HG02588 (cell line): ENCODE measurements at regions not wholly inside any gene's neighbourhood (a gene's known extent, or its start where the extent isn't known, plus 50 kb on each side); places are given as distances from the start of the nearest gene placed in this dataset.

Source experiments
- ATAC-seq: cut with Tn5 transposase; IDR thresholded peaks from one replicate; pipeline ENCODE4 v1.9.1; 2021; ENCODE audit warnings: mild to moderate bottlenecking, moderate library complexity; ENCODE audit not compliant: unreplicated experiment

DNA sequence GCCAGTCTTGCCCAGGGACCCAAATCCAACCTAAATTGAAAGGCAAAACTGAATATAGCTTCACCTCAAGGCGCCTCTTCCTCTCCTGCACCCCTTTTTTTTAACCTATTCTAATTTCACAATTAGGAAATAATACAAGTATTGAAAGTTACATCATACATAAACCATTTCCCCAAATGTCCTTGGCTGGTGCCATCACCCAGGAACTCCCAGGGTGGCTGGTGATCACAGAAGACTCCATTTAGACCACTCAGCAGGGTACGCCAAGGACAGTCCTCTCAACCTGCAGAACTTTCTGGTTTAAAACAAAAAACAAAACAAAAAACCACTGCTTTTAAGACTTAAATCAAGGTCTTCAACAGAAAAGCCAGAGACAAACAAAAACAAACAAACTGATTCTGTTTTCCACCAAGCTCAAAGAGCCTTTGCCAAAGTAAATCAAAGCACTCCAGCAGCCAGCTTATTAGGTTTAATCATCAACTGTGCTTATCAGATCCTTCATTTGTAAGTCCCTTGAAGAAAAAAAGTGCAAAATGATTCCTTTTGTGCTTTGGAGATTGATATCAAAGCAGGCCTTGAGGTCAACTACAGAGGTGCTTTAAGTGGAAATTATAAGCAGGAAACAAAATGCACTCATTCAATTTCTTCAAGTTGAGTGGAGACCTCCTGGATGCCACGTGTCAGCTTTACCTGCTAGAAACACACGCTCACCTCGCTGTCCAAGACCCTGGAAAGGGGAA lies 113.0 kb downstream of the ETS2 start:
- no peak for ATAC-seq

- ATAC-seq, result no peak
Measured at GRCh38 chr21:38917043-38917774, 111.5 kb downstream of the ETS2 start.

DNA sequence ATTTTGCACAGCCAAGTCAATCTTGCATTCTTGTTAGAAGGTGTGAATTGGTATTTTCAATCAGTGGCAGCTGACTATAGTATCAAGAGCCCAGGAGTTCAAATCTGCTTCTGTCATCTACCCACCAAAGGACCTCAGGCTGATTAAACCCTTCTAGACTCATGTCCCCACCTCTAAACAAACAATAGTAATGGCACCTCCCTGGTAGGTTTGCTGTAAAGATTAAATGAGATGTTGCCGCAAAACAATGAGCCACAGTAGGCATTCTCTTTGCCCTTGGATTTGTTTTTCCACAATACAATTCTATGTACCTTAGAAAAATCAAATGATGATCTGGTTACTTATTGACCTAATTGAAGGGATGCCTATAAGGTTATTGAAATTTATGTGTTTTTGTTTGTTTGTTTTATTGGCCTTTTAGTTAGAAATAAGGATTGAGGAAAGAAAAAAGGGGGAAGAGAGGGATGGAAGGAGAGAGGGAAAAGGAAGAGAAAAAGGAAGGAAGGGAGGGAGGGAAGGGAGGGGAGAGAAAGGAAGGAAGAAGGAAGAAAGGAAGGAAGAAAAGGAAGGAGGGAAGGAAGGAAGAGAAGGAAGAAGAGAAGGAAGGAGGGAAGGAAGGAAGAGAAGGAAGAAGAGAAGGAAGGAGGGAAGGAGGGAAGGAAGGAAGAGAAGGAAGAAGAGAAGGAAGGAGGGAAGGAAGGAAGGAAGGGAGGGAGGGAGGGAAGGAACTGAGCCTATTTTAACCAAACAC lies 110.7 kb downstream of the ETS2 start:
- no peak for ATAC-seq

GRCh38 chr21:38915546-38915945 lies 109.8 kb downstream of the ETS2 start:
- ATAC-seq, result no peak

- ATAC-seq, result no peak
Measured at GRCh38 chr21:38914528-38915293, 109.0 kb downstream of the ETS2 start.

DNA sequence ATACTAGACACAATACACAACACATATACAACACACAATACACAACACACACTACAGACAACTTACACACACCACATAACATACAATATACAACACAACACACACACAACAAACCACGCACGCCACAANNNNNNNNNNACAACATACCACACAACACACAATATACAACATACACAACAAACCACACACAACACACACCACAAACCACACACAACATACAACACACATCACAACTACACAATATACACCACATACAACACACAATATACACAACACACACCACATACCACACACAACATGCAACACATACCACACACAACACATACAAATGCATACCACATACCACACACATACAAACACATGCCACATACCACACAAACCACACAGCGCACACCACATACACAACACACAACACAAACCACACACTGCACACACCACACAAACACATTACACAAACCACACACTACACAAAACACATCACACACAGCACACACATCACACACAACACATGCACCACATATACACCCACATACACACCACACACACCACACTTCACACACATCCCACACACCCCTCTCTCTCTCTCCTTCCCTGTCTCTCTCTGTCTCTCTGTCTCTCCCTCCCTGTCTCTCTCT lies 108.3 kb downstream of the ETS2 start:
- ATAC-seq, result no peak

DNA sequence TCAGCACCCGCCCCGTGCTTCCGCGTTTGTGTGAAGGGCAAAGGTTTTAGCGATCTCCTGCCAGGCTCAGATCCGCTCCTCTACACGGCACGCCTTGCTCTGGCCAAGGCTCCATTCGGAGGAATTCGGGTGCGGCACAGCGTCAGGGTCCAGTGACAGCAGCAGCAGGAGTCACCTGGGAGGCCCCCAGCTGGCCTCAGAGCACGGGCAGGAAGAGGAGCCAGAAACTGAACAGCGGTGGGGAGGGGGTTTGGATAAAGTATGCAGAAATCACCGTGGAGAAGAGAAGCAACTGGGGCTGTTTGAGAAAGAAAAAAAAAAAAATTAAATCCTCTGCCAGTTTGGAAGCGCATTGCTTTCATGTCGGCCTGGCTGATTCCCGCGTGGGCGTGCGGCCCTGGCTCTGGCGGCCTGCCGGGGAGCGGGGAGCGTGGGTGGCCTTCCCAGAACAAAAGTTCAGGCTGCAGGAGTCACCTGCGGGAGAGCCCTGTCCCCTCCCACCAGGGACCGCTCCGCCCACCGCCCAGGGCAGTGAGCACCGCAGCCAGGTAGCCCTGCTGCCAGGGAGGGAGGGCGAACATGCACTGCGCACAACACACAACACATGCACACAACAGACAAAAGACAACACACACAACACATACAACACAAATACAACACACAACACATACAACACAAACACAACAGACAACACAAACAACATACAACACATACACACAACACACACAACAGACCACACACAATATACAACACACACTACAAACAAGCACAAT lies 107.6 kb downstream of the ETS2 start:
- no peak for ATAC-seq

GRCh38 chr21:38912789-38913119 lies 107.0 kb downstream of the ETS2 start:
- ATAC-seq, result no peak

GRCh38 chr21:38912102-38912629 lies 106.4 kb downstream of the ETS2 start:
- no peak for ATAC-seq

DNA sequence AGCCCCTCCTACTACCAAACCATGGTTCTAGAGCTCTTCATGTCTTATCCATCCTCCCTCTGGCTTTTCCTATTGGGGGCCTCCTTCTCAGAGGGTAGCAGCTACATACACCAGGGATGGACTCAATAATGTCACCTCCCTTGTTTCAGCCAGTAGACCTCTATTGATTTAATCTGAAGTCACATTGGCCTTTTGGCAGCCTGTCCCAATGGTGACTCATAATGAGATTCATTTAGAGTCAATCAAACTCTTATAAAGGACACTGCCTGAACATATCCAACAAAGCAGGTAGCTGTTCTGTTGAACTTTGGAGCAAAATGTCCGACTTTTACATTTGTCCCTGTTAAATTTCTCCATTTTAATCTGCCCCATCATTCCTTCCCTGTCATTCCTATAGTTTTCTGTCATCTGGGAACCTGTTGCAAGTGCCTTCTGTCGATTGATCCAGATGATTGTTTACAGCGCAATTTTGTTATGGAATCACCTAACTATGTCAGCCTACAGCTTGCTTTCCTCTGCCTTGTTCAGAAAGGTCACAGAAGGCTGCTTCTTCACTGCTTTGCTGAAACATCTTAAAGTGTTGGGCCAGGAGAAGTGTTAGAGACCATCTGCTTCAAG lies 105.9 kb downstream of the ETS2 start:
- ATAC-seq, result no peak

- ATAC-seq, result no peak
Measured at GRCh38 chr21:38910390-38911067, 104.8 kb downstream of the ETS2 start.

DNA sequence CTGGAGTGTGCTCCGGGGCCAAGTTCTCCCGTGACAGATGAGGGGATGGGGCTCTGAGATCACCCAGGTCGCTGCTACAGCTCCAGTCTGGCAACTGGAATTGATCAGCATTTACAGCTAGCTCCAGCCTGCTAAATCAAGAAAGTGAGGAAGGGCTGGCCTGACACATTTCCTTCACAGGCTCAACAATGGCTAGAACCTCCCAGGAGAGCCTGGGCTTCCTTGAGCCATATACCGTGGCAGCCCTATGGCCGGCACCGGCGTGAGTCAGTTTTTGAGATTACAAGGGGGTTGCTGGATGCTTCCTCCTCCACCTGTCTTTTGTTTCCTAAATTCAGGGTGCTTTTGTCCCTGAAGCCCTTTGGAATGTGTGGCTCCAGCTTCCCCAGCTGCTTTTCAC lies 104.2 kb downstream of the ETS2 start:
- no peak for ATAC-seq

DNA sequence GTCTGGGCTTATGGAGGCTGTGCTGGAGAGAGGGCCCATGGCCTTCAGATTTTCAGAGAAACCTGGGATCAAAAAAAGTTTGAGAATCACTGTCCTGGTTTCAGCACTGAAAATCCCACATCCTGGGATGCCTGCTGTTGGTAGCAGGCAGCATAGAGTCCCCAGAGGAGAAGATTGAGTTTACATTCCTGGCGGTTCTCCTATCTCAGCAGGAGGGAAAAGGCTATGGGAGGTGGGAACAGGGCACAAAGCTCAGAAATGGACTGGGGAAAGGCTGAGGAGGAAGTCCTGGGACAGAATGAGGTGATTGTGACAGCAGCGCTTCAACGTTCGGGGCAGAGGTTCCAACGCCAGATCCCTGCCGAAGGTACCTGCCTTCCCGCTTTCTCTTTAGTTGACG lies 103.4 kb downstream of the ETS2 start:
- no peak for ATAC-seq

DNA sequence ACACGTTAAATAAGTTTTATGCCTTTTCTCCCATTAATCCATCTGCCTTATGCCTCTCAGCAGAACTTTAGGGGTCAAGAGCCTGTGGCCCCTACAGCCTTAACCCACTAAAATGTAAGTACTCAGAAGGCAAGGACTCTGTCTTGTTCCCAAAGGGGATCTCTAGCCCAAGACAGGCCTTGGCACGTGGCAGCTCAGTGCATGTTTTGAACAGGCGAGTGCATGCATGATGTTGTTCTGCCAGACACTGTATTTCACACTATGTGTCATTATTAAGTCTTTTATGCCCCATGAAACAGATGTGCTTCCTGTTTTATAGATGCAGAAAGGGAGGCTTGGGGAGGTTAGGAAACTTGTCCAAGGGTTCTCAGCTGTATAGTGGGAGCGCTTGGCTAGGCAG lies 102.8 kb downstream of the ETS2 start:
- no peak for ATAC-seq

DNA sequence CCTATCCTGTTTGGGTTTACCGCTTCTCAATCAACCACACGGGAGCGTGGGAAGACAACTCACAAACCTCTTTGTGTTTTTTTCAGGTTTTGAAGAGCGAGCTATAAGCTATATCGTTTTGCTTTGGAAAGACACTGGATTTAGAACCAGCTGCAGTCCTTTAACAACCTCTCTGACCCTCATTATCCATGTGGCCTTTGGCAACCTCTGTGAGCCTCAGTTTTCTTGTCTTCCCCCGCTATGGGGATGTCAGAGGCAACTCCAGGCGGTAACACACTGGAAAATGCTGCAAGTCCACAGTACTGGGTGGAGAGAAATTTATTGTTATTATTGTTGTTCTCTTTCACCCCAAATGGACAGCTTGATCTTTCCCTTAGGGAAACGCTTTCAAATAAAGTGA lies 100.0 kb downstream of the ETS2 start:
- no peak for ATAC-seq

DNA sequence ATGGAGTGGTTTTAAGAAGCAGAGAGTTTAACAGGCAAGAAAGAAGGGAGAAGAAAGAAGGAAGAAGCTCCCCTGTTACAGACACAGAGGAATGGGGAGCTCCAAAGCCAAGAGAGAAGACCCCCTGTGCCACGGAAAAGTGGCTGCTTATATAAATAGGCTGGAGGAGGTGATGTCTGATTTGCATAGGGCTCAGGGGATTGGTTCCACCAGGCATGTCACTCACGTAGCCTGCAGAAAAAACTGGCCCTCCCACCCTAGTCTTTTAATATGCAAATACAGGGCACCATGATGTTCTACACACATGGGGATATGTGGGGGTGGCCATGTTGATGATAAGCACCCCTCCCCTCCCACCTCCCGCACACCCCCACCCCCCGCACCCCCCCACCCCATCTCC lies 99.6 kb downstream of the ETS2 start:
- ATAC-seq, result no peak

DNA sequence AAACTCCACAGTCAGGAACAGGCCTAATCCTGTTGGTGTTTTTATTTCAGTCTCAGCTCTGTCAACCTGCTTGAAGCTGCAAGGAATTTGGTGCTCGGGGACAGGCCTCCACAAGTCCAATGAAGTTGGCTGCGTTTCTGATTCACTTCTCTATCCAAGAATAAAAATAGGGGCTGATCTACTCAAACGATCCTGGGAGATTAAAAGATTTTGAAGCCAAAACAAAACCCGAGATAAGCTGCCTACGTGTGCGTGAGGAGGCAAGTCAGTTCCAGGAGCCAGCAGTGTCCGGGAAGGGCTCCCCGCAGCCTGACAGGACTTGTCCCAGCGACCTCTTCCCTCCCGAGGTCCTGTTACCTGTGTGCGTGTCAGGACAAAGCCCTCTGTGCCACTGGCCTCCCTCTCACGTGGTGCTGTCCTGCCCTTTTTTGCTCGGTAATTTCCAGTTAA lies 98.0 kb downstream of the ETS2 start:
- no peak for ATAC-seq

- ATAC-seq, result no peak
Measured at GRCh38 chr21:38902608-38903445, 97.1 kb downstream of the ETS2 start.
